Esophagus squamous epithelium (tissue), 5 donors: ENCODE measurements at regions not wholly inside any gene's neighbourhood (a gene's known extent, or its start where the extent isn't known, plus 50 kb on each side); places are given as distances from the start of the nearest gene placed in this dataset.

Source experiments
- DNase-seq: peaks from one replicate; lab custom pipeline; 2025; lab: John Stamatoyannopoulos, UW
- H3K27ac ChIP-seq, 4 donors: fragments of 200-600 bp; sonication (generic); one replicate each; pipeline ENCODE4 v1.5.1; 2016 to 2019; ENCODE audit warnings: mild to moderate bottlenecking in 1 of 4
- H3K27me3 ChIP-seq, 4 donors: fragments of 200-600 bp; sonication (generic); 1 replicate in 3 of 4; 2 replicates in 1 of 4; pipeline versions ENCODE4 v1.5.1 to v1.6.0; 2017 to 2021; ENCODE audit warnings: antibody characterized with exemption in 1 of 4
- H3K36me3 ChIP-seq, 3 donors: fragments of 200-600 bp; sonication (generic); one replicate each; pipeline ENCODE4 v1.5.1; 2016 to 2019
- H3K4me1 ChIP-seq, 3 donors: fragments of 200-600 bp; sonication (generic); one replicate each; pipeline ENCODE4 v1.5.1; 2017 to 2019
- H3K4me3 ChIP-seq, 4 donors: fragments of 200-600 bp; sonication (generic); 1 replicate in 3 of 4; 2 replicates in 1 of 4; pipeline ENCODE4 v1.5.1; 2016 to 2019; ENCODE audit warnings: mild to moderate bottlenecking in 2 of 4, moderate library complexity in 1 of 4
- H3K9me3 ChIP-seq, 3 donors: fragments of 200-600 bp; sonication (generic); one replicate each; pipeline ENCODE4 v1.5.1; 2016 to 2019
- POLR2A ChIP-seq, 4 donors: fragments of 450-650 bp; IDR thresholded peaks; one replicate each; pipeline ENCODE4 v1.6.1; 2017; ENCODE audit warnings: antibody characterized with exemption in 4 of 4, mild to moderate bottlenecking in 4 of 4, moderate library complexity in 3 of 4
- WGBS, 2 donors: methylation state at CpG; one replicate each; pipeline ENCODE4 v1.1.5; 2018; 5-methylcytosine and 5-hydroxymethylcytosine counted together
- intact Hi-C: fragments of 100-400 bp; cut with DNase I; formaldehyde crosslinking; loops from one replicate; pipeline ENCODE4 v1.15.0; 2022
- TF ChIP-seq, protein P1 (sequence below), 6 experiments: fragments of 450-650 bp in 4 of 6; fragments of 200-600 bp in 2 of 6; sonication (generic) in 2 of 6; IDR thresholded peaks; one replicate each; pipeline ENCODE4 v1.5.1; 2016 to 2019; ENCODE audit warnings: antibody characterized with exemption in 6 of 6, mild to moderate bottlenecking in 4 of 6, moderate library complexity in 4 of 6
- donor health status: DM: yes; HTN: yes; CAD: no.

DNA sequence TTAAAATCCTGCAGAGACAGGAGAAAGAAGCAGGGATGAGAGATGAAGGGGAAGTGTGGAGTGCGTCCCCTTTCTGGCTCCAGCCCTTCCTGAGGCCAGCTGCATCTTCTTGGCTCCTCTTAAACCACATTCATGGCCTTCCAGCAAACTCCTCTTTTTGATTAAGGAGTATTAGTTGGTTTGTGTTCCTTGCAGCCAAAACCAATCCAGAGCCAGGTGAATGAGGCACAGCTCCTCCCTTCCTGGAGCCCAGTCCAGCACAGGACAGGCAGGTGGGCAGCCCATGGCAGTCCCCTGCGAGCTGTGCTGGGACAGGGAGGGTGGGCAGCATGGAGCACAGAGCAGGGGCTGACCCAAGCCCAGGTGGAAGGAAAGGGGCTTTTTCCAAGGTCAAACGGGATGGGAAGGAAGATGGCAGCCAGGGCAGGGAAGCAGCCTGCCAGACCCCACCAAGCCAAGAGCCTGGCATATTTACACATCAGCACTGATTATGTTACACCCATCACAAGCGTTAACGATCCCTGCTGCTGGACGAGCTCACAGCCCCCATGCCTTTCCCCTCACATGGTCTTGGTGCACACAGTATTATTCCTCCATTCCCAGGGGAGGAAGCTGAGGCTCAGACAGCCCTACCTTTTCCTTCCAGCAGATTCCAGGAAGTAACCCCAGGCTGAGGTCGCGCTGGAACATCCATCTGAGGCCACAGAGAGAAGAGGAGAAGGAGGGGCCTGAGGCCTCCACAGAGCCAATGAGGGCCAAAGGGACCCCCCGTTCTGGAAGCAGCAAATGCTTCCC, 175.6 kb downstream of the SMAD6 start:
- no peaks in the 10 kb centered on the region for H3K9me3 ChIP-seq
- peak overlapping the region in 3 of 4 donors; percentile 25 to 52 (median 44) for H3K27ac ChIP-seq
- H3K36me3 ChIP-seq: no peaks in the 10 kb centered on the region
- peaks cover 0 to 21% (median 17%) of the 10 kb centered on the region in 3 donors for H3K4me1 ChIP-seq
- no peak overlapping the region for H3K4me3 ChIP-seq
- DNase-seq: no peak
- WGBS, 2 donors: 46 to 65% methylated on average over 3 to 5 of the region's 9 CpGs
- TF ChIP-seq POLR2A (IDR thresholded peaks at IDR 0.05): no peak
- TF ChIP-seq, protein P1, sequence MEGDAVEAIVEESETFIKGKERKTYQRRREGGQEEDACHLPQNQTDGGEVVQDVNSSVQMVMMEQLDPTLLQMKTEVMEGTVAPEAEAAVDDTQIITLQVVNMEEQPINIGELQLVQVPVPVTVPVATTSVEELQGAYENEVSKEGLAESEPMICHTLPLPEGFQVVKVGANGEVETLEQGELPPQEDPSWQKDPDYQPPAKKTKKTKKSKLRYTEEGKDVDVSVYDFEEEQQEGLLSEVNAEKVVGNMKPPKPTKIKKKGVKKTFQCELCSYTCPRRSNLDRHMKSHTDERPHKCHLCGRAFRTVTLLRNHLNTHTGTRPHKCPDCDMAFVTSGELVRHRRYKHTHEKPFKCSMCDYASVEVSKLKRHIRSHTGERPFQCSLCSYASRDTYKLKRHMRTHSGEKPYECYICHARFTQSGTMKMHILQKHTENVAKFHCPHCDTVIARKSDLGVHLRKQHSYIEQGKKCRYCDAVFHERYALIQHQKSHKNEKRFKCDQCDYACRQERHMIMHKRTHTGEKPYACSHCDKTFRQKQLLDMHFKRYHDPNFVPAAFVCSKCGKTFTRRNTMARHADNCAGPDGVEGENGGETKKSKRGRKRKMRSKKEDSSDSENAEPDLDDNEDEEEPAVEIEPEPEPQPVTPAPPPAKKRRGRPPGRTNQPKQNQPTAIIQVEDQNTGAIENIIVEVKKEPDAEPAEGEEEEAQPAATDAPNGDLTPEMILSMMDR (IDR thresholded peaks at IDR 0.05): no peak
- intact Hi-C loops: no loop called here
- H3K27me3 ChIP-seq: no peaks in the 10 kb centered on the region

DNA sequence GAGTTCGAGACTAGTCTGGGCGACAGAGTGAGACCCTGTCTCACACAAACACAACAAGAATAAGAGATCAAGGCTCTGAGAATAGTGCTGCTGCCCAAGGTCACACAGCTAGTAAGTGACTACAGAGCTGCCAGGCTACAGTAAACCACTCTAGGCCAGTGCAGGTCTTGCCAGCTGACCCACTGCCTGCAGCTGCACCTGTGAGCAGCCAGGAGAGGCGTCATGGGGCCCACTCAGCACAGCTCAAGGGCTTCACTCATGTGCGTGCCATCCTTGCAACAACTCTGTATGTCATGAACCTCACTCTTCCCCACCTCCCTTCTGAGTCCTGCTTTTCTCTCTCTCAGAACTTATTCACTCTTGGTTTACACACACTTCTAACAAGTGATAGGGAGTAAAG, 176.7 kb downstream of the SMAD6 start:
- Histone ChIP-seq H3K27ac (no peak overlapping the region), H3K36me3 (no peaks in the 10 kb centered on the region), H3K4me3 (no peak overlapping the region), H3K27me3 (no peaks in the 10 kb centered on the region), H3K9me3 (no peaks in the 10 kb centered on the region), H3K4me1 (peaks cover 6 to 32% (median 26%) of the 10 kb centered on the region in 3 donors)
- no peak for TF ChIP-seq POLR2A (IDR thresholded peaks at IDR 0.05)
- TF ChIP-seq, protein P1 (IDR thresholded peaks at IDR 0.05): no peak
- no peak for DNase-seq
- WGBS, 2 donors: 79 to 82% methylated on average over 4 of the region's 4 CpGs
- intact Hi-C loops: no loop called here

DNA sequence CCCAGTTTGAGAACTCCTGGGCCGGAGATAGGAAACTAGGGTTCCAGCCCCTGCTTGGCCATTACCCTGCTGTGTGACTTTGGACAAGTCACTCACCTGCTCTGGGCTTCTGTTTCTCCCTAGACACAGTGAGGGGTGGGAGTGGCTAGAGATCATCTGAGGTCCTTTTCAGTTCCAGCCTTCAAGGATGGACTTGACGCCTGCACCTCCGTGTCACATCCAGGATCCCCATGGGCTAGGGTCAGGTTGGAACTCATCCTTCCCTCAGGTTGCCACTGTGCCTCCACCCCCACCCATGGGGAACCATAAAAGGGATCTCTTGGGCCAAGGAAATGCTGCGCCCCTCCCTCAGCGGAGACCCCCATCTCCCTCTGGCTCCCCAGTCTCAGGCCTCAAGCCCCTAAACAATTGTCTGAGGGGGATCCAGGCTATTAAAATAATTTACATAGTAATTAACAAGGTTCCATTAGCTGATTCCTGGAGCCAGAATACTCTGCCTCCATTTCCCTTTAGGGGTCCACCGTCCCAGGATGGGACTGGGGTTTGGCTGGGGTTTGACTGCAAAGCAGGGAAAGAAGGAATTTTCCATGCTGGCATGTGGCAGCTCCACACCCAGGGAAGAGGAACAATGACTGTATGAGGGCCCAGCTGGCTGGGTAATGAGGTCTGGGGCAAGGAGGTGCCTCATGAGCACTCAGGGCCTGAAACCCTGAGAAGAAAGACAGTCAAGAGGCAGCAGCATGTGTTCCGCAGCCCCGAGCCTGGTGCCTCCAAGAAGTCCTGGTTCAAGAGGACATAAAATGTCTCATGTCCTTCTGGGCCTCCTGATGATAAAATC, 177.7 kb downstream of the SMAD6 start:
- no peak for DNase-seq
- Histone ChIP-seq H3K9me3 (no peaks in the 10 kb centered on the region), H3K36me3 (no peaks in the 10 kb centered on the region), H3K4me3 (no peak overlapping the region), H3K27me3 (no peaks in the 10 kb centered on the region), H3K4me1 (peaks cover 6 to 39% (median 33%) of the 10 kb centered on the region in 3 donors), H3K27ac (no peak overlapping the region)
- TF ChIP-seq, protein P1 (IDR thresholded peaks at IDR 0.05): no peak
- TF ChIP-seq POLR2A (IDR thresholded peaks at IDR 0.05): no peak
- intact Hi-C loops: no loop called here
- WGBS, 2 donors: 83 to 96% methylated on average over 6 of the region's 8 CpGs

DNA sequence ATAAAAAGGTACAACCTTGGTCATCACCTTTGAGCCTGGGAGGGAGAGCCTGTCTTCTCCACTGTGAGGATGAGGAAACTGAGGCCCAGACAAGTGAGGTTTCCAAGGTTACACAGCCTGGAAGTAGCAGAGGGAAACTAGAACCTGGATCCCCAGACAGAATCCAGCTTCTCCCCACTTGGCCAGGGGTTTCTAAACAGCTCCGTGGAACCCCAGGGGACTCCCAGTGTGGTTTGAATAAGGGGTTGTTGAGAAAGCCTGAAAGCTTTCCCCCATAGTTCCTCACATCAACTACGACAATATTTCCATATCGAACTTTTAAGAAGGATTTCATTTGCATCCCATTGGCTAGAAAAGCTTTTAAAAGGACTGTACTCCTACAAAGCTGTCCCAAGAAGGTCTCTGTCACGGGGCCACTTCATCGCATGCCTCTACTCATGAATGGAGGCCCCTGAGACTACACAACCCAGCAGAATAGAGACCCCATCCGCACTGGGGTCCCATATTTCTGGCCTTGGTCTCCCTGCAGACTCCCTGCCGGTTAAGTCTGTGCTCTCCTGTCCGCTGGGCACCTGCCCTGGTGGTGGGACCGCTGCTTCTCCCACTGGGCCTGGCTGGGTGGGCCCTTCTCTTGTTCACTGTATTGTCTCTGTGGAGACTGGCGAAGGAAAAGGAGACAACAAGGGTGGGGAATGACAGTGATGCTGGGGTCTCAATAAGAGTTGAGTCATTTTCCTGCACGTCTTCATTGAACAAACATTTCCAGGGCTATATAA, 178.5 kb downstream of the SMAD6 start:
- Histone ChIP-seq H3K4me3 (no peak overlapping the region), H3K36me3 (no peaks in the 10 kb centered on the region), H3K4me1 (peaks cover 6 to 39% (median 33%) of the 10 kb centered on the region in 3 donors), H3K9me3 (no peaks in the 10 kb centered on the region), H3K27ac (no peak overlapping the region), H3K27me3 (no peaks in the 10 kb centered on the region)
- intact Hi-C loops: no loop called here
- 83 to 88% methylated on average over 8 to 10 of the region's 11 CpGs for WGBS, 2 donors
- no peak for DNase-seq
- TF ChIP-seq, protein P1 (IDR thresholded peaks at IDR 0.05): no peak
- TF ChIP-seq POLR2A (IDR thresholded peaks at IDR 0.05): no peak
